GM19397 (cell line): ENCODE measurements at regions not wholly inside any gene's neighbourhood (a gene's known extent, or its start where the extent isn't known, plus 50 kb on each side); places are given as distances from the start of the nearest gene placed in this dataset.
"Not testable (repeated sequence)": the region's sequence is repeated elsewhere in the genome, so short reads cannot be mapped to it uniquely, and the experiment has no call there.

ENCODE experiments used
- ATAC-seq: cut with Tn5 transposase; IDR thresholded peaks from one replicate; pipeline ENCODE4 v1.9.1; 2021; ENCODE audit warnings: mild to moderate bottlenecking, moderate library complexity; ENCODE audit not compliant: unreplicated experiment

- ATAC-seq: no peak
These were observed 303.5 kb downstream of the DLEU7 start for GRCh38 chr13:50539791-50540530.

DNA sequence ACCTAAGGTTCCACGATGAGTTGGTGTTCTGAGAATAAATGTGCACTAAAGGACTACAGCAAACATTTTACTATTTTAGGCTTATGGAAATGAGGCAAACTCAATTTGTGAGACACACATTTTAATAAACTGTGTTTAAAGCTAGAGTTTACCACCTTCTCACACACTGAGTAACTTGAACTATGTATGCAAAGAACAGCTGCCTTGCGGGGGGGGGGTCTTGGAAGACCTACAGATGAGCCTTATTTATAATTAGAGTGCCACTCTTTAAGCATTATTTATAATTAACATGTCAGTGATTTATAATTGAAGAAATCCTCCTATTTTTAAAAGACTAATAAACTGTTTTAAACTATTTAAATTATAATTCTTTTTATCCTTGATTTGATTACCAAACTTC is 300.4 kb downstream of the DLEU7 start:
- ATAC-seq: no peak

GRCh38 chr13:50543782-50544181 is 299.7 kb downstream of the DLEU7 start:
- ATAC-seq: no peak

- ATAC-seq: no peak
These were observed 299.3 kb downstream of the DLEU7 start for GRCh38 chr13:50544211-50544610.

DNA sequence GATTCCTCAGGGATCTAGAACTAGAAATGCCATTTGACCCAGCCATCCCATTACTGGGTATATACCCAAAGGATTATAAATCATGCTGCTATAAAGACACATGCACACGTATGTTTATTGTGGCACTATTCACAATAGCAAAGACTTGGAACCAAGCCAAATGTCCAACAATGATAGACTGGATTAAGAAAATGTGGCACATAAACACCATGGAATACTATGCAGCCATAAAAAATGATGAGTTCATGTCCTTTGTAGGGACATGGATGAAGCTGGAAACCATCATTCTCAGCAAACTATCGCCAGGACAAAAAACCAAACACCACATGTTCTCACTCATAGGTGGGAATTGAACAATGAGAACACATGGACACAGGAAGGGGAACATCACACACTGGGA is 296.3 kb downstream of the DLEU7 start:
- not testable (repeated sequence) for ATAC-seq

DNA sequence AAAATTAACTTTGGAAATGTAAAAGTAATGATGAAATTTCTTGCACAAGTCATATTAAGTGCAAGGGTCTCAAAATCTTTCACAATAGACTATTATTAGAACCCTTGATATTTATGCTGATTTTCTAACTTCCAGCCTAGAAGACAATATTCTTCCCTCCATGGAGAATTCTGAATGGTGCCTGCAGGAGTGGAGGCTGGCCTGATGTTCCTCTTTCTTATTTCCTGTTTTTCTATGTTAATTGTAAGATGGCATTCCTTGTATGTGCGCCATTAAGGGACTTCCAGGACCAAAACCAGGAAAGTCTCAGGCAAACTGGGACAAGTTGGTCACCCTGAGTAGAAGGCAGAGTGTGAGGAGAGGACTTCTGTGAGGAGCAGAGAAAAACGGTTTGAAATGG is 294.9 kb downstream of the DLEU7 start:
- no peak for ATAC-seq

GRCh38 chr13:50549221-50549942 is 294.1 kb downstream of the DLEU7 start:
- no peak for ATAC-seq

DNA sequence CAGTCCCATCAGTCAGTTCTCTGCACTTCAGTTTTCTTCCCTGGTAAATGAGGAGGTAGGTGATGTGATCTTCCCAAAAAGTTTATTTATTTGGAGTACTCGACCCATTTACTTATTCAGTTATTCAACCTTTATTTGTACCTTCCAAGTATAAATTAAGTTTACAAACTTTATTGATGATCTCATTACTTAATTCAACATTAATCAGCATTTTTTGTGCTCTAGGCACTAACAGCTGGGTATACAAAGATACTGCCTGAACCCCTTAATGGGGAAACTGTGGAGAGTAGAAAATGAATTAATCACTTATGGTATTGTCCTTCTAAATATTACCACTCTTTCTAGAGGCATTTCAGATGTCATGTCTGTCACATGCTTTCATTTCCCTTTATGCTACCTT is 293.3 kb downstream of the DLEU7 start:
- ATAC-seq: no peak

DNA sequence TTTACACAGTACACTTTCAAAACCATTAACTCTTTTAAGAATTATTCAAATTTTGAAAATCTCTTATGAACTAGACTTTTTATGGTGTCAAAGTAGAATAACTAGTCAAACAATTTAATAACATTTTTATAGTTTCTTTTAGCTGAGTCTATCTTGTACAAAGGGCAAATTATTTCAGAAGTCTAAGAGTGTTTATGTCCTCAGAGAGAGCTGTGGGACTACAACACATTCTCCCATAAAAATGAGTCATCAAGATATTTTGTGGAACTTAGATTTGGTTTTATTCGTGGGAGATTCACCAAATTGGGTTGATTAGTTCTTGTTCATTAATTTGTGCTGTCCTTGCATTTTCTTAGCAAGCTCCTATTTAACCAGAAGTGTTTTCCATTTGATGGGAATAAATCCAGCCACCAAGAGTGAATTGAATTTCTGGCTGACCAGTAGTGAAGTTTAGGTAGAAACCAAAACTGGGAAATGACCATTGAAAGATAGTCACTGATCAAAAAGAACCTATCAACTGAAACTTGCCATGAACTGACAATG is 291.0 kb downstream of the DLEU7 start:
- no peak for ATAC-seq

DNA sequence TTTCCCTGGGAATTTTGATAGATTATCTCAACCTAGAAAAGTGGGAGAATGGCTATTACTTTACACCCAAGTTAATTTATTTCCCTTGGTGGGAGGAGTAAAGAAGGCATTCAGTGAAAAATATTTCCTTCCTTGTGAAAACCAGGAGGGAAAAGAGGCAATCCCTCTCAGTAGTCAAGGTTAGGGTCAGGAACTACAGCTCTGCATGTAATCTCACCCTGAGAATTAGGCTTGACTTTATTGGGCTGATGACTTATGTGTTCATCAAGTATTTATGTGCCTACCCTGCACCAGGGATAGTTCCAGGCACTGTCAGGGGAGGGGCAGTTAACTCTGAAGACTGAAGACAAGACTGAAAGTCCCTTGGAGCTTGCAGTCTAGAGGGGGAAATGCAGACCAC is 281.8 kb downstream of the DLEU7 start:
- ATAC-seq: no peak

DNA sequence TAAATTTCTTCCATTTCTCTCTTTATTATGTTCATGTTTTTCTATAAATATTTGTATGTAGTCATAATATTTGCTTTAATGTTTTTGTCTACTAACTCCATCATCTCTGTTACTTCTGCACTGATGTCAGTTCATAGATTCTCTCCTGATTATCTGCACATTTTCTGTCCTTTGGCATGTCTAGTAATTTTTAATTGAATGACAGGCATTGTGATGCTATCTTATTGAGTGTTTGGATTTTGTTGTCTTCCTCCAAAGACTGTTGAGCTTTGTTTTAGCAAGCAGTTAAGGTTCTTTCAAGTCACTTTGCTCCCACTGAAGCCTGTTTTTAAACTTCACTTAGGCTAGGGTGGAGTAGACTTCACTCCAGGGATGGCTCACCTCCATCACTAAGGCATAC is 276.8 kb downstream of the DLEU7 start:
- ATAC-seq: no peak

DNA sequence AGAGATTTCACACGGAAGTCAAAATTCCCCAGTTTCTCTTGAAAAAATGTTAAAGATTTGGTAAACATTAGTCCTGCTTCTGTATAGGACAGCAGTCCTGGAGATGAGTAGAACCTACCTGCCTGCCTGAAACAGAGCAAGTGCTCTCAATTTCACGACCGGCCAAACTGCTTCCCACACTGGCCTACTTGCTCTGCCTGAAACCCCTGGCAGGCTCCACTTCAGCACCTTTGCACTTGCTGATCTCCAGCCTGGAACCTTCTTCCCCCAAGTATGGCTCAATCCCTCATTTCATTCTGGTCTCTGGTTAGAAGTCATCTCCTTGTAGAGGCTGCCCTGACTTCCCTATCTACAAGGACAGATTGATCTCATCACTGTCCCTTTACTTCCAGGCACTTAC is 271.4 kb downstream of the DLEU7 start:
- ATAC-seq: no peak

- no peak for ATAC-seq
These were observed 270.4 kb downstream of the DLEU7 start for GRCh38 chr13:50573066-50573465.

DNA sequence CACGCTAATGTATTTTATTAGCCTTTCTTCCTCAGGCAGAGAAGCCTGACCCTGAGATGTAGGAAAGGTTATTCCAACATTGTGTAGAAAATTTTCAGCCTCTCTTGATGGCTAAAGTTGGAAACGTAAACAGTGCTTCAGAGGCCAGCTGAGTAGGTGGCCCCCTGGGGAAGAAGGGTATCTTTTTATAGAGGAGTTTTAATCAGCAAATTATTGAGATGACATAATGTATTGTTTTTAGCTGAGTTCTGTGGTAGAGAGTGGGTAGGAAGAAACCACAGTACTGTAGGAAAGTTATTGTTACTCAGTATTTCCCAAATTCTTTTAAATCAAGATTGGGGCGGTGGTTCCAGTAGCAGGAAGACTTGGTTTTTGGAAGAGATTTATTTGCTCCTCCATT is 268.8 kb downstream of the DLEU7 start:
- no peak for ATAC-seq

DNA sequence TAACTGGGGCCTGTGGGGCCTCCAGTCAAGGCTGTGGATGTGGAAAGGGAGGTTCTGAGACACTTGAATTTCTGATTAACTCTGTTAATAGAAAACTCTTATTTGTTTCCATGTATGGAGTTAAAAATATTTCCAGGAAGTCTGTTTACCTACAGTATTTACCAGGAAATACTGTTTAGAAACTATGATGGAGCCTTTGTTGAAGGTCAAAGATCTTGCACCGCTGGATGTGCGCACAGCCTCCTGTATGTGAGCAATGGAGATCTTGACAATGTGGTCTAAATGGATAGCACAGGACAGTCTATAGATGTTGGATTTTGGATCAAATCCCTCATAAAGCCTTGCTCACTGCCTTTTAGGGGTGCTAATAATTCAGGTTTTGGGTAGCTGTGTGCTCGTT is 268.4 kb downstream of the DLEU7 start:
- ATAC-seq: no peak

- no peak for ATAC-seq
These were observed 267.3 kb downstream of the DLEU7 start for GRCh38 chr13:50576156-50576555.

DNA sequence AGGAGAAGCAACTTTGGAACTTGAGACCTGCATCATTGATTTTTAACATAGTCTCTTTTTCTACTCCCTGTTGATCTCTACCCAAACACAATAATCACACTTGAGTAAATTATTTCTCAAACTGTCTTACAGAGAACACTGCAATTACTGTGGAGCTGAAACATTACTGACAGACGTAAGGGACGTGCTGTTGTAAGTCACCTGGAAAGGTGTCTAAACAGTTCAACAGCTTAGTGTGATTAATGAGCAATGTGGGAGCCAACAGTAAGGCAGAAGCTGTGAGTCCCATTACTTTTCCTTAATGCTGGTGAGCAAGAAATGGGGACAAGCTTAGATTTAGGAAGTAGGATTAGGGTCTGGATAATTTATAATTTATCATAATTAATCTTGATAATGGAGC is 265.7 kb downstream of the DLEU7 start:
- ATAC-seq: no peak

DNA sequence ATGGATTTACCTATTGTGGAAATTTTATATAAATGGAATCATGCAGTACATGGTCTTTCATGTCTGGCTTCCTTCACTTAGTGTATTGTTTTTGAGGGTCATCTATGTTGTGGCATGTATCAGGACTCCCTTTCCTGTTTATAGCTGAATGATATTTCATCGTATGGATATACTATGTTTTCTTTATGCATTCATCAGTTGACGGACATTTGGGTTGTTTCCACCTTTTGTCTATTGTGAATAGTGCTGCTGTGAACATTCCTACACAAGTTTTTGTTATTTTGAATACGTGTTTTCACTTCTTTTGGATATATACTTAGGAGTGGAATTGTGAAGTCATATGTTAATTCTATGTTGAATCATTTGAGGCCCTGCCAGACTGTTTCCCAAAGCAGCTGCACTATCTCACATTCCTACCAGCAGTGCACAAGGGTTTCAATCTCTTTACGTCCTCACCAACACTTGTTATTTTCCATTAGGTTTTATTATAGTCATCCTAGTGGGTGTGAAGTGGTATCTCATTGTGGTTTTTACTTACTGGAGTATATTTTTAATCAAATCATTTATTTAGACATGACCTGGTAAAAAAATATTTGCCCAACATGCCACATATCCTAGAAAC is 262.7 kb downstream of the DLEU7 start:
- no peak for ATAC-seq

- no peak for ATAC-seq
These were observed 261.8 kb downstream of the DLEU7 start for GRCh38 chr13:50581586-50582196.

- no peak for ATAC-seq
These were observed 258.5 kb downstream of the DLEU7 start for GRCh38 chr13:50584856-50585580.
